H1 (cell line): ENCODE measurements at regions not wholly inside any gene's neighbourhood (a gene's known extent, or its start where the extent isn't known, plus 50 kb on each side); places are given as distances from the start of the nearest gene placed in this dataset.

ENCODE experiments used
- CBX8 ChIP-seq: fragments of 300-800, 300-1000 bp; sonication (generic); IDR thresholded peaks from 2 replicates; pipeline ENCODE4 v1.7.1; 2016; ENCODE audit warnings: low read depth, low read length, borderline replicate concordance
- POLR2A ChIP-seq, 2 experiments: IDR thresholded peaks; 1 replicate in 1 of 2; 2 replicates in 1 of 2; pipeline ENCODE4 v1.6.1; 2011; ENCODE audit warnings: low read depth in 2 of 2, low read length in 2 of 2, mild to moderate bottlenecking in 2 of 2; ENCODE audit errors: control extremely low read depth in 1 of 2
- ZNF274 ChIP-seq: IDR thresholded peaks from 2 replicates; pipeline ENCODE4 v1.7.0; 2012; ENCODE audit warnings: low read length, borderline replicate concordance; ENCODE audit errors: extremely low read depth

DNA sequence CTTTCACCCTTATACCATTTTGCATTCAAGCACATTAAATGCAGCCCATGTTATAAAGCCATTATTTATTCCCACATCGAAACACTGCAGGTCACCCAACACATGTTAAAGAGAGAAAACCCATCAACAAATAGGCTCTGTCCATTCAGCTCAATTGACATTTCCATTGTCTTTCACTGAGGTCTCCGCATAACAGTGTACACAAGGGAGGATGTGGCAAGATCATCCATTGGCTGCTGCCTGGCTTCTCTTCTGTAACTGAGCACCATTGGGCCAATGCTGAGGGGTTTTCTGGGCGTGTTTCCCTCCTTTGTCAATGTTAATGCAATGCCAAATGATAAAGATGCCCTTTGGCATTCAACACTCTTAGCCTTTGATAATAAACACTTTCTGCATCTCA lies 278.1 kb upstream of the SP4 start (continued):
- no peak for TF ChIP-seq CBX8
- TF ChIP-seq POLR2A (IDR thresholded peaks at IDR 0.05; ENCODE audit: control extremely low read depth in 1 of 2, low read depth in 2 of 2, low read length in 2 of 2): no peak
- TF ChIP-seq ZNF274: no peak
